PC-9 (cell line): ENCODE measurements at regions not wholly inside any gene's neighbourhood (a gene's known extent, or its start where the extent isn't known, plus 50 kb on each side); places are given as distances from the start of the nearest gene placed in this dataset.

ENCODE experiments used
- BruUV-seq: library from RNA; stranded (reverse); fragments of 400-500 nt; replicated peaks from 2 replicates; lab custom pipeline; 2021; lab: Mats Ljungman, UMichigan
- CTCF ChIA-PET: fragments of 300-600 bp; sonication (Branson Sonifier 250); formaldehyde crosslinking; loops from one replicate; lab custom pipeline; 2022; ENCODE audit warnings: antibody characterized with exemption; lab: Charles Lee
- POLR2A ChIA-PET: fragments of 300-600 bp; sonication (Branson Sonifier 250); formaldehyde crosslinking; loops from one replicate; lab custom pipeline; 2022; ENCODE audit warnings: antibody characterized with exemption; ENCODE audit not compliant: unreplicated experiment; lab: Charles Lee
- DNase-seq, 2 experiments: peaks; one replicate each; pipeline versions ENCODE4 v3.0.0 to v3.0.0-alpha.2; 2015 to 2022; ENCODE audit warnings: mixed read lengths in 1 of 2
- H2AFZ ChIP-seq: fragments of 200-600 bp; sonication (generic); 2 replicates; pipeline ENCODE4 v1.8.1; 2017; ENCODE audit warnings: antibody characterized with exemption
- H3F3A ChIP-seq: fragments of 200-600 bp; sonication (generic); 2 replicates; pipeline ENCODE4 v1.8.1; 2017; ENCODE audit warnings: antibody characterized with exemption, mild to moderate bottlenecking, low read depth; ENCODE audit not compliant: insufficient read depth
- H3K27ac ChIP-seq: fragments of 200-600 bp; sonication (generic); 2 replicates; pipeline ENCODE4 v1.6.1; 2016; ENCODE audit warnings: mixed run types
- H3K27me3 ChIP-seq: fragments of 200-600 bp; sonication (generic); 2 replicates; pipeline ENCODE4 v1.6.1; 2016; ENCODE audit warnings: low read depth, mixed run types; ENCODE audit not compliant: insufficient read depth
- H3K36me3 ChIP-seq: fragments of 200-600 bp; sonication (generic); 2 replicates; pipeline ENCODE4 v1.6.1; 2016; ENCODE audit warnings: low read depth, mixed run types
- H3K4me1 ChIP-seq: fragments of 200-600 bp; sonication (generic); replicated peaks from 2 replicates; pipeline ENCODE4 v1.6.1; 2016; ENCODE audit warnings: mixed run types; ENCODE audit not compliant: insufficient read depth
- H3K4me2 ChIP-seq: fragments of 200-600 bp; sonication (generic); 2 replicates; pipeline ENCODE4 v1.6.1; 2017; ENCODE audit warnings: mixed run types
- H3K4me3 ChIP-seq: fragments of 200-600 bp; sonication (generic); 2 replicates; pipeline ENCODE4 v1.6.1; 2016; ENCODE audit warnings: mixed run types
- H3K79me2 ChIP-seq: fragments of 200-600 bp; sonication (generic); 2 replicates; pipeline ENCODE4 v1.6.1; 2017; ENCODE audit warnings: low read depth, mixed run types
- H3K9me2 ChIP-seq: fragments of 200-600 bp; sonication (generic); 2 replicates; pipeline ENCODE4 v1.8.1; 2017; ENCODE audit warnings: mild to moderate bottlenecking; ENCODE audit not compliant: insufficient read depth
- H3K9me3 ChIP-seq: fragments of 200-600 bp; sonication (generic); 2 replicates; pipeline ENCODE4 v1.8.1; 2016; ENCODE audit warnings: low read depth; ENCODE audit not compliant: insufficient read depth
- H4K20me1 ChIP-seq: fragments of 200-600 bp; sonication (generic); 2 replicates; pipeline ENCODE4 v1.8.1; 2017; ENCODE audit not compliant: insufficient read depth
- CTCF ChIP-seq: fragments of 200-600 bp; sonication (generic); conservative IDR thresholded peaks from 2 replicates; pipeline ENCODE4 v1.6.1; 2017; ENCODE audit warnings: mixed run types, antibody characterized with exemption, mild to moderate bottlenecking, moderate library complexity
- EZH2 ChIP-seq: fragments of 200-600 bp; sonication (generic); IDR thresholded peaks from 2 replicates; pipeline ENCODE4 v1.8.0; 2017; ENCODE audit warnings: antibody characterized with exemption, low read depth
- intact Hi-C: fragments of 100-400 bp; cut with micrococcal nuclease; formaldehyde crosslinking; loops from one replicate; pipeline ENCODE4 v1.10.0; 2022; ENCODE audit not compliant: unreplicated experiment

GRCh38 chrX:16005917-16006316 is 117.4 kb upstream of the GRPR start:
- no peak overlapping the region for H2AFZ ChIP-seq
- H3K36me3 ChIP-seq: no peaks in the 10 kb centered on the region

GRCh38 chrX:16002185-16002584 is 121.2 kb upstream of the GRPR start:
- no peak overlapping the region for H3K4me2 ChIP-seq
- no peak overlapping the region; the same call in 1 of the 2 replicates for H2AFZ ChIP-seq
- H4K20me1 ChIP-seq: no peaks in the 10 kb centered on the region
- no peak for TF ChIP-seq CTCF
- no peak for TF ChIP-seq EZH2
- no peaks in the 10 kb centered on the region for H3F3A ChIP-seq
- no TSS peak for BruUV-seq
- intact Hi-C loops: no loop called here
- no peaks in the 10 kb centered on the region for H3K4me1 ChIP-seq
- no peaks in the 10 kb centered on the region for H3K36me3 ChIP-seq
- H3K9me2 ChIP-seq: no peaks in the 10 kb centered on the region
- CTCF ChIA-PET: no interaction called here
- POLR2A ChIA-PET: no interaction called here
- H3K79me2 ChIP-seq: no peaks in the 10 kb centered on the region
- H3K27me3 ChIP-seq: no peaks in the 10 kb centered on the region
- no peak overlapping the region for H3K4me3 ChIP-seq
- no peak overlapping the region for H3K27ac ChIP-seq
- no peaks in the 10 kb centered on the region for H3K9me3 ChIP-seq
- no peak for DNase-seq

More at GRCh38 chrX:16005917-16006316, 117.4 kb upstream of the GRPR start:
- Histone ChIP-seq H3K4me1 (no peaks in the 10 kb centered on the region), H3K79me2 (no peaks in the 10 kb centered on the region), H4K20me1 (no peaks in the 10 kb centered on the region), H3F3A (no peaks in the 10 kb centered on the region), H3K27me3 (no peaks in the 10 kb centered on the region), H3K9me2 (no peaks in the 10 kb centered on the region), H3K4me2 (no peak overlapping the region), H3K27ac (no peak overlapping the region), H3K9me3 (no peaks in the 10 kb centered on the region), H3K4me3 (no peak overlapping the region)
- TF ChIP-seq EZH2 (no peak), CTCF (no peak)
- BruUV-seq: no TSS peak
- POLR2A ChIA-PET: no interaction called here
- intact Hi-C loops: no loop called here
- no peak for DNase-seq
- CTCF ChIA-PET: no interaction called here

GRCh38 chrX:15998350-15998749 is 125.0 kb upstream of the GRPR start:
- no TSS peak for BruUV-seq
- POLR2A ChIA-PET: no interaction called here
- no peaks in the 10 kb centered on the region for H3K4me1 ChIP-seq

More at GRCh38 chrX:15998350-15998749, 125.0 kb upstream of the GRPR start:
- Histone ChIP-seq H3K27ac (no peak overlapping the region), H3K9me2 (no peaks in the 10 kb centered on the region), H3K4me3 (no peak overlapping the region), H3F3A (no peaks in the 10 kb centered on the region), H3K9me3 (no peaks in the 10 kb centered on the region), H3K79me2 (no peaks in the 10 kb centered on the region), H3K36me3 (no peaks in the 10 kb centered on the region), H3K4me2 (no peak overlapping the region), H2AFZ (no peak overlapping the region), H3K27me3 (no peaks in the 10 kb centered on the region), H4K20me1 (no peaks in the 10 kb centered on the region)
- TF ChIP-seq CTCF (no peak), EZH2 (no peak)
- CTCF ChIA-PET: no interaction called here
- DNase-seq: no peak
- intact Hi-C loops: no loop called here
